Adrenal gland (tissue), 9 donors: ENCODE measurements at regions not wholly inside any gene's neighbourhood (a gene's known extent, or its start where the extent isn't known, plus 50 kb on each side); places are given as distances from the start of the nearest gene placed in this dataset.

ENCODE experiments used
- DNase-seq, 7 donors: peaks; one replicate each; pipeline ENCODE4 v3.0.0-alpha.2; 2019 to 2020
- H3K27ac ChIP-seq, 5 donors: fragments of 200-600 bp; sonication (generic) in 4 of 5; 1 replicate in 3 of 5; 2 replicates in 2 of 5; pipeline versions ENCODE4 v1.5.1 to v1.8.0; 2016 to 2020; ENCODE audit warnings: mild to moderate bottlenecking in 1 of 5
- H3K27me3 ChIP-seq: fragments of 200-600 bp; 2 replicates; pipeline ENCODE4 v1.8.0; 2021
- H3K36me3 ChIP-seq, 2 donors: fragments of 200-600 bp; replicated peaks in 1 of 2; 1 replicate in 1 of 2; 2 replicates in 1 of 2; pipeline versions ENCODE4 v1.5.1 to v1.8.0; 2018 to 2022
- H3K4me1 ChIP-seq, 2 donors: fragments of 200-600 bp; replicated peaks in 1 of 2; 1 replicate in 1 of 2; 2 replicates in 1 of 2; pipeline versions ENCODE4 v1.5.1 to v1.8.0; 2018 to 2021
- H3K4me3 ChIP-seq, 4 donors: fragments of 200-600 bp; sonication (generic) in 3 of 4; one replicate each; pipeline ENCODE4 v1.5.1; 2016 to 2018
- H3K9me3 ChIP-seq, 3 donors: fragments of 200-600 bp; sonication (generic) in 1 of 3; replicated peaks in 1 of 3; 1 replicate in 2 of 3; 2 replicates in 1 of 3; pipeline versions ENCODE4 v1.5.1 to v1.8.0; 2016 to 2021
- CTCF ChIP-seq, 6 experiments: fragments of 450-650 bp in 4 of 6; fragments of 200-600 bp in 2 of 6; sonication (generic) in 1 of 6; IDR thresholded peaks; 1 replicate in 5 of 6; 2 replicates in 1 of 6; pipeline versions ENCODE4 v1.5.1 to v1.8.0; 2016 to 2021; ENCODE audit warnings: antibody characterized with exemption in 6 of 6, mild to moderate bottlenecking in 2 of 6, moderate library complexity in 1 of 6
- POLR2A ChIP-seq, 2 donors: fragments of 450-650 bp; IDR thresholded peaks; one replicate each; pipeline ENCODE4 v1.6.1; 2017; ENCODE audit warnings: antibody characterized with exemption in 2 of 2, mild to moderate bottlenecking in 2 of 2, moderate library complexity in 1 of 2
- WGBS, 4 donors: extraction: QIAGEN DNeasy Blood & Tissue Kit in 2 of 4; methylation state at CpG; one replicate each; pipeline versions ENCODE4 v1.1.5 to v1.1.7; 2013 to 2017; 5-methylcytosine and 5-hydroxymethylcytosine counted together
- intact Hi-C, 2 donors: fragments of 100-400 bp; cut with DNase I; formaldehyde crosslinking; loops; one replicate each; pipeline versions ENCODE4 v1.14.1 to v1.15.0; 2022 to 2023
- donor health status: healthy with polysubstance abuse.
- donor health status: Bipolar disorder and iron deficiency.
- donor health status: DM: yes; HTN: yes; CAD: no.
- donor health status: DM: no; HTN: no; CAD: no.
- donor health status: DM: no; HTN: no; CAD: no.

DNA sequence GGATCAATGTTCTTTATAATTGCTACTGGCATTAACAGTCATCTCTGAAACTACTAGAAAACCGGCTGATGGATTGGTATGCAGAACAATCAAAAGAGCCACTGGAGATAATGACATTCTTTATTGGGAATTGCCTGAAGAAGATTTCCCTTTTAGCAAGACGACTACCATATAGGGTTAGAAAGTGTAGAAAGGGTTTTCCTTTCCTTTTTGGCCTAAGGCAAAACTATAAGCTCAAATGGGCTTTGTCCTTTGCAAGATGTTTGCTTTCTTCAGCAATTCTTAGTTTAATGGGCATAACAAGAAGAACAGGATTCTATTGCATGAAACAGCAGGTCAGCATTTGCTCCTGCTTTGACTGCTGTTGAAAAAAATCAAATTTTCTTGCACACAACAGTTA, 214.2 kb upstream of the PCDH10 start:
- 50 to 64% (median 57%) methylated on average over 2 of the region's 2 CpGs for WGBS, 4 donors
- no peak overlapping the region for H3K27ac ChIP-seq
- H3K27me3 ChIP-seq, result no peaks in the 10 kb centered on the region
- no peak for DNase-seq
- TF ChIP-seq CTCF (IDR thresholded peaks at IDR 0.05) (no peak), POLR2A (IDR thresholded peaks at IDR 0.05) (no peak)
- peaks cover 0 to under 1% (median 0%) of the 10 kb centered on the region in 3 donors for H3K9me3 ChIP-seq
- intact Hi-C loops, result no loop called here
- H3K36me3 ChIP-seq, result no peaks in the 10 kb centered on the region
- no peak overlapping the region for H3K4me3 ChIP-seq
- H3K4me1 ChIP-seq, result no peaks in the 10 kb centered on the region

GRCh38 chr4:132955146-132955545, 193.9 kb upstream of the PCDH10 start:
- H3K27ac ChIP-seq, result no peak overlapping the region
- intact Hi-C loops, result no loop called here
- no peak overlapping the region for H3K4me3 ChIP-seq
- TF ChIP-seq CTCF (IDR thresholded peaks at IDR 0.05) (no peak), POLR2A (IDR thresholded peaks at IDR 0.05) (no peak)
- H3K4me1 ChIP-seq, result no peaks in the 10 kb centered on the region
- H3K27me3 ChIP-seq, result no peaks in the 10 kb centered on the region
- H3K9me3 ChIP-seq, result no peaks in the 10 kb centered on the region
- DNase-seq, result no peak
- H3K36me3 ChIP-seq, result no peaks in the 10 kb centered on the region

GRCh38 chr4:132956962-132957361, 192.1 kb upstream of the PCDH10 start:
- H3K36me3 ChIP-seq, result no peaks in the 10 kb centered on the region
- TF ChIP-seq CTCF (IDR thresholded peaks at IDR 0.05) (no peak), POLR2A (IDR thresholded peaks at IDR 0.05) (no peak)
- H3K4me3 ChIP-seq, result no peak overlapping the region
- WGBS, 4 donors, result 72 to 96% (median 84%) methylated on average over 2 of the region's 2 CpGs
- no peak for DNase-seq
- H3K4me1 ChIP-seq, result no peaks in the 10 kb centered on the region
- H3K27me3 ChIP-seq, result no peaks in the 10 kb centered on the region
- no peaks in the 10 kb centered on the region for H3K9me3 ChIP-seq
- intact Hi-C loops, result no loop called here
- H3K27ac ChIP-seq, result no peak overlapping the region

- WGBS, 4 donors, result 77 to 96% (median 88%) methylated on average over 4 to 8 of the region's 8 CpGs
- no peaks in the 10 kb centered on the region for H3K4me1 ChIP-seq
- TF ChIP-seq POLR2A (IDR thresholded peaks at IDR 0.05) (no peak), CTCF (IDR thresholded peaks at IDR 0.05) (no peak)
- H3K27me3 ChIP-seq, result no peaks in the 10 kb centered on the region
- no peaks in the 10 kb centered on the region for H3K9me3 ChIP-seq
- H3K4me3 ChIP-seq, result no peak overlapping the region
- no peak overlapping the region for H3K27ac ChIP-seq
- intact Hi-C loops, result no loop called here
- DNase-seq, result no peak
- no peaks in the 10 kb centered on the region for H3K36me3 ChIP-seq
Observed at GRCh38 chr4:132958457-132959263, 190.4 kb upstream of the PCDH10 start.
